Activated T-cell treated with anti-CD3 and anti-CD28 coated beads, Interleukin-2, amount 50 U/mL, for 48 hours (primary cell): ENCODE measurements at regions not wholly inside any gene's neighbourhood (a gene's known extent, or its start where the extent isn't known, plus 50 kb on each side); places are given as distances from the start of the nearest gene placed in this dataset.
A peak's percentile ranks its signal among the peaks of the same experiment; 100 is the strongest.
"Not testable (repeated sequence)": the region's sequence is repeated elsewhere in the genome, so short reads cannot be mapped to it uniquely, and the experiment has no call there.

ENCODE experiments used
- DNase-seq, 2 experiments: peaks; one replicate each; pipeline ENCODE4 v3.0.0-alpha.2; 2020

GRCh38 chr3:8020047-8020841 is 481.4 kb upstream of the LMCD1 start:
- DNase-seq = no peak

GRCh38 chr3:8027954-8028353 is 473.7 kb upstream of the LMCD1 start:
- no peak for DNase-seq

GRCh38 chr3:8050283-8050682 is 451.3 kb upstream of the LMCD1 start:
- DNase-seq = no peak

GRCh38 chr3:8052659-8053058 is 449.0 kb upstream of the LMCD1 start:
- DNase-seq = no peak

GRCh38 chr3:8068135-8068534 is 433.5 kb upstream of the LMCD1 start:
- not testable (repeated sequence) for DNase-seq

GRCh38 chr3:8069471-8069870 is 432.2 kb upstream of the LMCD1 start:
- no peak for DNase-seq

GRCh38 chr3:8070011-8070410 is 431.6 kb upstream of the LMCD1 start:
- DNase-seq = no peak

- not testable (repeated sequence) for DNase-seq
These were observed 426.9 kb upstream of the LMCD1 start for GRCh38 chr3:8074740-8075139.

GRCh38 chr3:8077126-8077525 is 424.5 kb upstream of the LMCD1 start:
- no peak for DNase-seq

GRCh38 chr3:8080464-8080863 is 421.2 kb upstream of the LMCD1 start:
- DNase-seq = no peak

GRCh38 chr3:8085498-8085897 is 416.1 kb upstream of the LMCD1 start:
- DNase-seq = no peak

GRCh38 chr3:8087951-8088350 is 413.7 kb upstream of the LMCD1 start:
- no peak for DNase-seq

- no peak for DNase-seq
These were observed 407.2 kb upstream of the LMCD1 start for GRCh38 chr3:8094415-8094814.

GRCh38 chr3:8095724-8096123 is 405.9 kb upstream of the LMCD1 start:
- no peak for DNase-seq

- DNase-seq = no peak
These were observed 403.9 kb upstream of the LMCD1 start for GRCh38 chr3:8097690-8098089.

- no peak for DNase-seq
These were observed 397.7 kb upstream of the LMCD1 start for GRCh38 chr3:8103954-8104353.

- DNase-seq = no peak
These were observed 394.7 kb upstream of the LMCD1 start for GRCh38 chr3:8106921-8107320.

GRCh38 chr3:8110966-8111798 is 390.4 kb upstream of the LMCD1 start:
- DNase-seq = peak; percentile 68 to 72

- no peak for DNase-seq
These were observed 389.0 kb upstream of the LMCD1 start for GRCh38 chr3:8112587-8112986.

- DNase-seq = no peak
These were observed 388.0 kb upstream of the LMCD1 start for GRCh38 chr3:8113626-8114025.

- DNase-seq = no peak
These were observed 372.9 kb upstream of the LMCD1 start for GRCh38 chr3:8128686-8129085.

- DNase-seq = no peak
These were observed 365.1 kb upstream of the LMCD1 start for GRCh38 chr3:8136553-8136952.

- DNase-seq = no peak
These were observed 358.4 kb upstream of the LMCD1 start for GRCh38 chr3:8143186-8143585.

GRCh38 chr3:8145661-8146060 is 356.0 kb upstream of the LMCD1 start:
- DNase-seq = no peak
